ENCODE measurements at regions not wholly inside any gene's neighbourhood (a gene's known extent, or its start where the extent isn't known, plus 50 kb on each side); places are given as distances from the start of the nearest gene placed in this dataset.

- H3K27ac ChIP-seq, result no peak overlapping the region
- TF ChIP-seq CTCF (conservative IDR thresholded peaks at IDR 0.05; ENCODE audit: low read depth), result no peak
- ChIA-PET CTCF (no interaction called here), POLR2A (ENCODE audit: low non-redundant PET) (no interaction called here)
- DNase-seq (ENCODE audit: low spot score), result no peak
Measured at GRCh38 chr2:104432401-104432800, 421.5 kb upstream of the POU3F3 start.

DNA sequence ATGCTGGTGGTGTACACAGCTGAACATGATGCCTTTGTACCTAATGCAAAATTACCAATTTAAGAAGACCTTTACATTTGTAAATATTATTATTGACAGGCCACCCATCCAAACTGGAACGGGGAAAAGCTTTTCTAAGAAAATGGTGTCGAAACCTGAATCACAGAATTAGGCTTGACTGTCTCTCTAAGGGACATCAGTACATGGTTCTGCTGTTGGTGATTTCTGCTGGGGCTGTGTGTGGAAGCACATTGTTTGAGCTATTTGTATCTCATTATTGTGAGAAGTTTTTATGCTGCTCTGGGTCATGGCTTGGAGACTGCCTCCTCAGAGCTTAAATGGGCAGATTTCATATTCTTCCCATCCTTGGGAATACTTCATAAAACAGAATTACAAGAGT is 420.9 kb upstream of the POU3F3 start:
- ChIA-PET CTCF (no interaction called here), POLR2A (ENCODE audit: low non-redundant PET) (no interaction called here)
- no peak overlapping the region for H3K27ac ChIP-seq
- no peak for DNase-seq (ENCODE audit: low spot score)
- no peak for TF ChIP-seq CTCF (conservative IDR thresholded peaks at IDR 0.05; ENCODE audit: low read depth)

- CTCF ChIA-PET, result no interaction called here
- no peak for TF ChIP-seq CTCF (conservative IDR thresholded peaks at IDR 0.05; ENCODE audit: low read depth)
- no peak for DNase-seq (ENCODE audit: low spot score)
- no peak overlapping the region for H3K27ac ChIP-seq
- POLR2A ChIA-PET (ENCODE audit: low non-redundant PET), result no interaction called here
Measured at GRCh38 chr2:104433657-104434056, 420.3 kb upstream of the POU3F3 start.

DNA sequence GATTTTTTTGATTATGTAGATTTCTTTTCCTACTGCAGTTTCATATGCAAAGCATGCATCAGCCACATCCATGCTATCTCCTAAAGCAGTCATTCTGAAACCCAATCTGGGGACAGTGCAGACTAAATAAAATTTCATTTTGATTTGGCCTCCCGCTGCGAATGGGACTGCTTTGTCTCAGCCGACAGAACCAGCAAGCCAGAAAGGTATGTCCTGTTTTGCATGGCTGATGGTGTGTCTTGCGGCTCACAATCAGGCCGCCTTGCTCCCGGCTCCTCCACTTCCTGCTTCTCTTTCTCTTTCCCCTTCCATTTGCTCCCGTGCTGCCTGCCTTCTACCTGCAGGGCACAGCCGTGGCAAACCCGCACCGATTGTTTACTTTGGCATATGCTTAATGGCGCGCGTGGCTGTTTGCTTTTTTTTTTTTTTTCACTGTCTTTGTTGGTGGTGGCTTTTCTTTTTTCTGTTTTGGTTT is 419.6 kb upstream of the POU3F3 start:
- ChIA-PET CTCF (no interaction called here), POLR2A (ENCODE audit: low non-redundant PET) (no interaction called here)
- no peak for TF ChIP-seq CTCF (conservative IDR thresholded peaks at IDR 0.05; ENCODE audit: low read depth)
- no peak for DNase-seq (ENCODE audit: low spot score)
- no peak overlapping the region for H3K27ac ChIP-seq

DNA sequence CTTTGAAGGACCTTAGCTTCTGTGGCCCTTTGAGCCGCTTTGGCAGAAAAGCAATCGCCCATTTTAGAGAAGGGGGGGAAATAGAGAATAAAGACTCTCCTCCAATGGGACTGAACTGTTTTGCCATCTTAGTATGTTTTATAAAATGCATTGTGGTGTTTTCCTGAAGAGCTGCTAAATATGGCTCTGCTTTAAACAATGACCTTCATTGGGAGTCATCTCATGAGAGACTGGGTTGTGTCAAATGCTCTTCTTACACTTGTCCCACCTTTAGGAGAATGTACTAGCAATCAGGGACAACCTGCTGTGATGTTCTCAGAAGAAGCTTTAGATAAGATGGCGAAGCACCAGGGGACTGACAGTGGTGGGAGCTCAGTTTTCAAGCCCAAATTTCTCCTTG is 418.9 kb upstream of the POU3F3 start:
- TF ChIP-seq CTCF (conservative IDR thresholded peaks at IDR 0.05; ENCODE audit: low read depth), result no peak
- H3K27ac ChIP-seq, result no peak overlapping the region
- DNase-seq (ENCODE audit: low spot score), result no peak
- ChIA-PET CTCF (no interaction called here), POLR2A (ENCODE audit: low non-redundant PET) (no interaction called here)

- ChIA-PET POLR2A (ENCODE audit: low non-redundant PET) (no interaction called here), CTCF (interaction anchor here (1.1 kb wide), 1 partner anchor 831 kb away, joined by 4 read pairs; no protein-coding TSS in a partner anchor)
- no peak for TF ChIP-seq CTCF (conservative IDR thresholded peaks at IDR 0.05; ENCODE audit: low read depth)
- no peak overlapping the region for H3K27ac ChIP-seq
- DNase-seq (ENCODE audit: low spot score), result no peak
Measured at GRCh38 chr2:104438481-104438880, 415.4 kb upstream of the POU3F3 start.

DNA sequence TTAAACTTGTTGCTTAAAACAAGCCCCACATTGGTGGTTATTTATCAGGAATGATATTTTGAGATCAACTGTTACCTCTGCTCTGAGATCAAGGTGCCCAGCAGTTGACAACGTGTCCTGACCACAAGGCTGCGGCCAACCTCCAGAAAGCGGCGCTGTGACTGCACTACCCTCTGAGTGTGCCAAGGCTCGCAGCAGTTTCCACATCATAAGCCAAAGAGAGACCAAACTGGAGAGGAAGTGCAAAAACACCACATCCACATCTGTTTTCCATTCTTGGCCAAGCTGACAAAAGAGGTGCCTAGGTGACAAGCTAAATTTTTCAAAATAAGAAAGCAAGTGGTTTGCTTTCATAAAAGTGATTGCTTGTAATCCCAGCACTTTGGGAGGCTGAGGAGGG is 410.8 kb upstream of the POU3F3 start:
- DNase-seq (ENCODE audit: low spot score), result no peak
- POLR2A ChIA-PET (ENCODE audit: low non-redundant PET), result no interaction called here

More for the DNA sequence above, 410.8 kb upstream of the POU3F3 start:
- TF ChIP-seq CTCF (conservative IDR thresholded peaks at IDR 0.05; ENCODE audit: low read depth), result no peak
- no peak overlapping the region for H3K27ac ChIP-seq
- CTCF ChIA-PET, result no interaction called here

Data from RWPE1 (cell line).